Endodermal cell (in vitro differentiated cells): ENCODE measurements at regions not wholly inside any gene's neighbourhood (a gene's known extent, or its start where the extent isn't known, plus 50 kb on each side); places are given as distances from the start of the nearest gene placed in this dataset.

Experiments used
- DNase-seq: peaks from one replicate; pipeline ENCODE4 v3.0.0-alpha.2; 2017
- H3K27ac ChIP-seq: 2 replicates; pipeline ENCODE4 v1.5.1; 2013; ENCODE audit warnings: mild to moderate bottlenecking, low read depth, low read length, moderate library complexity
- H3K27me3 ChIP-seq: 2 replicates; pipeline ENCODE4 v1.6.1; 2013; ENCODE audit warnings: mild to moderate bottlenecking, low read length, moderate library complexity; ENCODE audit not compliant: insufficient read depth, control insufficient read depth, poor library complexity, severe bottlenecking
- H3K36me3 ChIP-seq: 2 replicates; pipeline ENCODE4 v1.7.0; 2013; ENCODE audit warnings: mild to moderate bottlenecking, low read length, moderate library complexity; ENCODE audit not compliant: control insufficient read depth, insufficient read depth
- H3K4me1 ChIP-seq: one replicate; pipeline ENCODE4 v1.7.0; 2013; ENCODE audit warnings: low read length; ENCODE audit not compliant: control insufficient read depth, insufficient read depth
- H3K4me3 ChIP-seq: 2 replicates; pipeline ENCODE4 v1.5.1; 2013; ENCODE audit warnings: mild to moderate bottlenecking, low read length, moderate library complexity
- H3K9ac ChIP-seq: 2 replicates; pipeline ENCODE4 v1.6.1; 2013; ENCODE audit warnings: mild to moderate bottlenecking, low read length, moderate library complexity; ENCODE audit not compliant: poor library complexity, severe bottlenecking; ENCODE audit errors: extremely low read depth
- H3K9me3 ChIP-seq: 2 replicates; pipeline ENCODE4 v1.6.1; 2013; ENCODE audit warnings: mild to moderate bottlenecking, low read length, moderate library complexity; ENCODE audit not compliant: control insufficient read depth
- H3K27ac Mint-ChIP-seq: 2 replicates; pipeline ENCODE4 v1.8.0; 2020; ENCODE audit warnings: mixed read lengths
- H3K27me3 Mint-ChIP-seq: 2 replicates; pipeline ENCODE4 v1.8.0; 2021; ENCODE audit warnings: mild to moderate bottlenecking, mixed read lengths; ENCODE audit not compliant: insufficient read depth
- H3K36me3 Mint-ChIP-seq: 2 replicates; pipeline ENCODE4 v1.8.0; 2020; ENCODE audit warnings: low read depth, mixed read lengths
- H3K4me1 Mint-ChIP-seq: 2 replicates; pipeline ENCODE4 v1.8.0; 2020; ENCODE audit warnings: mixed read lengths
- H3K4me3 Mint-ChIP-seq: 2 replicates; pipeline ENCODE4 v1.8.0; 2020; ENCODE audit warnings: mild to moderate bottlenecking, moderate library complexity, mixed read lengths
- H3K9me3 Mint-ChIP-seq: 2 replicates; pipeline ENCODE4 v1.8.0; 2020; ENCODE audit warnings: mild to moderate bottlenecking, mixed read lengths
- CTCF ChIP-seq: fragments of 200-600 bp; sonication (generic); conservative IDR thresholded peaks from 2 replicates; pipeline ENCODE4 v1.5.0; 2021; ENCODE audit warnings: antibody characterized with exemption, mild to moderate bottlenecking
- WGBS, 2 experiments: methylation state at CpG; one replicate each; pipeline versions ENCODE4 v1.1.5 to v1.1.7; 2013; ENCODE audit warnings: missing lambda C conversion rate in 2 of 2, mixed read lengths in 1 of 2; ENCODE audit not compliant: insufficient coverage in 1 of 2, insufficient read length in 1 of 2; 5-methylcytosine and 5-hydroxymethylcytosine counted together

- Mint-ChIP-seq H3K4me1 (peaks cover 6% of the 10 kb centered on the region), H3K9me3 (no peaks in the 10 kb centered on the region), H3K4me3 (no peak overlapping the region), H3K36me3 (no peaks in the 10 kb centered on the region), H3K27ac (no peak overlapping the region), H3K27me3 (peaks cover 2% of the 10 kb centered on the region)
- Histone ChIP-seq H3K36me3 (no peaks in the 10 kb centered on the region), H3K9me3 (peaks cover 6% of the 10 kb centered on the region), H3K4me1 (peaks cover 3% of the 10 kb centered on the region), H3K27me3 (no peaks in the 10 kb centered on the region), H3K9ac (no peak overlapping the region), H3K4me3 (no peak overlapping the region), H3K27ac (no peak overlapping the region)
- no peak for DNase-seq
- WGBS, 2 experiments, result 94 to 98% methylated on average over 6 to 7 of the region's 7 CpGs
- no peak for TF ChIP-seq CTCF
These were observed 205.3 kb upstream of the SLC14A2 start for GRCh38 chr18:45409971-45410370.

GRCh38 chr18:45412577-45412976, 202.7 kb upstream of the SLC14A2 start:
- peaks cover 4% of the 10 kb centered on the region for H3K9me3 ChIP-seq
- Mint-ChIP-seq H3K27me3 (peaks cover 2% of the 10 kb centered on the region), H3K36me3 (no peaks in the 10 kb centered on the region), H3K27ac (no peak overlapping the region), H3K4me3 (no peak overlapping the region), H3K4me1 (peaks cover 15% of the 10 kb centered on the region), H3K9me3 (no peaks in the 10 kb centered on the region)
- H3K4me3 ChIP-seq, result no peak overlapping the region
- H3K27me3 ChIP-seq, result no peaks in the 10 kb centered on the region
- TF ChIP-seq CTCF, result no peak
- no peaks in the 10 kb centered on the region for H3K36me3 ChIP-seq
- H3K4me1 ChIP-seq, result peaks cover 5% of the 10 kb centered on the region
- no peak overlapping the region for H3K9ac ChIP-seq
- H3K27ac ChIP-seq, result no peak overlapping the region
- DNase-seq, result peak; percentile 60
- 94 to 100% methylated on average over 1 of the region's 1 CpG for WGBS, 2 experiments

GRCh38 chr18:45413180-45413836, 202.0 kb upstream of the SLC14A2 start:
- no peak for TF ChIP-seq CTCF
- Histone ChIP-seq H3K27me3 (no peaks in the 10 kb centered on the region), H3K4me1 (peaks cover 5% of the 10 kb centered on the region), H3K9ac (no peak overlapping the region), H3K36me3 (no peaks in the 10 kb centered on the region), H3K4me3 (no peak overlapping the region), H3K27ac (no peak overlapping the region), H3K9me3 (peaks cover 4% of the 10 kb centered on the region)
- no peak for DNase-seq
- Mint-ChIP-seq H3K4me3 (no peak overlapping the region), H3K9me3 (no peaks in the 10 kb centered on the region), H3K27me3 (peaks cover 2% of the 10 kb centered on the region), H3K36me3 (no peaks in the 10 kb centered on the region), H3K27ac (no peak overlapping the region), H3K4me1 (peaks cover 15% of the 10 kb centered on the region)
- WGBS, 2 experiments, result 85 to 100% methylated on average over 1 to 4 of the region's 4 CpGs
